GM12872 (cell line): ENCODE measurements at regions not wholly inside any gene's neighbourhood (a gene's known extent, or its start where the extent isn't known, plus 50 kb on each side); places are given as distances from the start of the nearest gene placed in this dataset.

ENCODE experiments used
- TF ChIP-seq, protein P1 (sequence below): IDR thresholded peaks from 3 replicates; pipeline ENCODE4 v1.5.1; 2011; ENCODE audit warnings: low read depth, mild to moderate bottlenecking, low read length, moderate library complexity; ENCODE audit not compliant: insufficient read depth

DNA sequence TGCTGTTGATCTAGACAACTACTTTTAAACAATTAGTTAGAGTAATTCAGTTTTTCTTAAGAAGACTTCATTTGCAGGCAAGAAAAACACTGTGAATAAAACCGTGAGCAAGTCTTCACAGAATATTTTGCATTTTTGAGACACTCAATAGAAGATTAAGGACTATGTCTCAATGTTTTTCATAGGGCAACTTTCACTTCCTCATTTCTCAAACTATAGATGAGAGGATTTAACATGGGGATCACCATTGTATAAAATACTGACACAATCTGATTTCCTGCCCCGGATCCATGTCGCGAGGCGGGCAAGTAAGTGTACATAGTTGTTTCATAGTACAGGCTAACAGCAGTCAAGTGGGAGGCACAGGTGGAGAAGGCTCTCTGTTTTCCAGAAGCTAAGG is 108.8 kb upstream of the IGSF1 start:
- TF ChIP-seq, protein P1, sequence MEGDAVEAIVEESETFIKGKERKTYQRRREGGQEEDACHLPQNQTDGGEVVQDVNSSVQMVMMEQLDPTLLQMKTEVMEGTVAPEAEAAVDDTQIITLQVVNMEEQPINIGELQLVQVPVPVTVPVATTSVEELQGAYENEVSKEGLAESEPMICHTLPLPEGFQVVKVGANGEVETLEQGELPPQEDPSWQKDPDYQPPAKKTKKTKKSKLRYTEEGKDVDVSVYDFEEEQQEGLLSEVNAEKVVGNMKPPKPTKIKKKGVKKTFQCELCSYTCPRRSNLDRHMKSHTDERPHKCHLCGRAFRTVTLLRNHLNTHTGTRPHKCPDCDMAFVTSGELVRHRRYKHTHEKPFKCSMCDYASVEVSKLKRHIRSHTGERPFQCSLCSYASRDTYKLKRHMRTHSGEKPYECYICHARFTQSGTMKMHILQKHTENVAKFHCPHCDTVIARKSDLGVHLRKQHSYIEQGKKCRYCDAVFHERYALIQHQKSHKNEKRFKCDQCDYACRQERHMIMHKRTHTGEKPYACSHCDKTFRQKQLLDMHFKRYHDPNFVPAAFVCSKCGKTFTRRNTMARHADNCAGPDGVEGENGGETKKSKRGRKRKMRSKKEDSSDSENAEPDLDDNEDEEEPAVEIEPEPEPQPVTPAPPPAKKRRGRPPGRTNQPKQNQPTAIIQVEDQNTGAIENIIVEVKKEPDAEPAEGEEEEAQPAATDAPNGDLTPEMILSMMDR, result no peak

DNA sequence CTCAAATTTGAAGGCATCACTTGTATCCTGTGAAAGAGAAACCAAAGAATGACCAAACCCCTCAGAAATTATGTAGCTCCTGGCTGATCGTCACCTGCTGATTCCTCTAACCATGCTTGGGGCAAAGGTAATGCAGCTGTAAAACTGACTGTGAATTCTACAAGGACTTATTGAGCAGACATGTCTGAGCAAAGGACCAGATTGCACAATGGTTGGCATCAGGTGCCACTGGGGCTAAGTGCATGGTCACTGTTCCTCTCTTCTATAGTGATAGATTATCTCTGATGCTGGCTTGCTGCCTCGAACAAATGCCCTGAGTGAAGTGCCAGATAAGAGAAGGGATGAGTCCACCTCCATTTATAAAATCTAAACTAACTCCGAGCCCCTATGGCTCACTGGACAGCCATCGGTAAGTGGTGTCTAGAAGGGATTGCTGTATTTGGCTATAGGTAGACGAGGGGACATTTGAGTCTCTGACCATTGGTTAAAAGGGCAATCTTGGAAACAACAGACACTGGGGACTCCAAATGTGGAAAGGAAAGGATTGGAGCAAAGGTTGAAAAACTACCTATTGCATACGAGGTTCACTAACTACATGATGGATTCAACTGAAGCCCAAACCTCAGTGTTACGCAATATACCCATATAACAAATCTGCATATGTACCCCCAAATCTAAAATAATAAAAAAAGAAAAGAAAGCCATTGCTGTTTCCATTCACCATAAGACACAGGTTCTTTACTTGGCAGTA is 110.7 kb upstream of the IGSF1 start:
- TF ChIP-seq, protein P1, result no peak

DNA sequence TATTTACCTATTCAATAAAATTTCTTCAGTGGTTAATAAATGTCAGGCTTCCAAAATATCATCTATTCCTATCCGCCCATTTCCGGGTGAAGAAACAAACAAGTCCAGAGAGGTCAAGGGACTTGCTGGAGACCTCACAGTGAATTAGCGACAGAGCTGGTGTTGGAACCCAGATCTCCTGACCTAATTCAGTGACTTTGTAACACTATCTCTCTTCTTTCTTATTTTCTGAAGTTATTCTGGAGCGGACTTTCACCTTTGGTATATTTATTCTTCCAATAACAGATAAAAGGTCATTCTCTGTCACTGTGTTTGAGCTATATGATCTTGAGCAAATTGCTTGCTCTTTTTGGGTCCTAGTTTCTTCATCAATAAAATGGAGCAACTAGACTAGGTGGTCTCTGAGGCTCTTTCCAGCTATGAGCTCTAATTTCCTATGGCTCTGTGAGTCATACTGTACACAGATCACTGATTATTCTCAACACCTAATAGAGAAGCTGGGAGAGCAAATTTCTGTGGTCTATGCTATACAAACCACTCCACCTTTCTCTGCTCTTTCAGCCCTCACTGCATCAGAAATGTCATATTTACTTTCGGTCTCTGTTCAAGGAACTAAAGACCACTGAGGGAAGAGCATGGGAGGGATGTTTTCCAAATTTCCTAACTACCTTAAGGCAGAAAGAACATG is 113.2 kb upstream of the IGSF1 start:
- TF ChIP-seq, protein P1, result no peak

DNA sequence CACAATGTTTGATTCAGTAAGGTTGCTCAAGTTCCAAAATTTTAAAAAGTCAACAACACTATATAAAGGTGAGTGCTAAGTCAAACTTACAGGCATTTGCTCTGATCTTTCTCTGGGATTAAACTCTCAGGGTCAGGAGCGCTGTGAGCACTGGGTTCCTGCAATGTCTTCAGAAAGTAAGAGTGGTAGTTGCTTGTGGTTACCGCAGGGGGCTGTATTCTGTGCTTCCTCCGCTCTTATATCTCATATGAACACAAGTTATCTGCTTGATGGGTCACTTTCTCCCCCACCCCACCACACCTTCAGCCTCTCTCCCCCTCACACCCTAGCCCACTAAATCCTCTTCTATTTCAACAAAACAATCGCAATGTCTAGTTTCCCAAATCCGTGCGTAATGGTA is 116.4 kb upstream of the IGSF1 start:
- TF ChIP-seq, protein P1, result peak; percentile 4; the same call in 1 of the 3 replicates

DNA sequence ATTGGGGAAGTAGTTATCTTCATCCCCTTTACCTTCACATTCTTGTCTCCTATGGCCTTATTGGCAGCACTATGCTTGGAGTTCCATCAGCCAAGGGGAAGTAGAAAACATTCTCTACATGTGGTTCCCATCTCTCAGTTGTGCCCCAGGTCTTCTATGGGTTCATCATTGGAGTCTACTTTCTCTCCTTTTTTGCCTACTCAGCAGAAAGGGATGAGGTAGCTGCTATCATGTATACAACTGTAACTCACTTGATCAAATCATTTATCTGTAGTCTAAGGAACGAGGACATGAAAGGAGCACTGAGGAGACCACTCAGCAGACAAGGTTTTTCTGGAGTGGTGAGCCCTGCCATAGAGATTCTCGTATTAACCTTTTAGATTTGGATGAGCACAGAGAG is 119.0 kb upstream of the OR13H1 start:
- TF ChIP-seq, protein P1, result no peak

DNA sequence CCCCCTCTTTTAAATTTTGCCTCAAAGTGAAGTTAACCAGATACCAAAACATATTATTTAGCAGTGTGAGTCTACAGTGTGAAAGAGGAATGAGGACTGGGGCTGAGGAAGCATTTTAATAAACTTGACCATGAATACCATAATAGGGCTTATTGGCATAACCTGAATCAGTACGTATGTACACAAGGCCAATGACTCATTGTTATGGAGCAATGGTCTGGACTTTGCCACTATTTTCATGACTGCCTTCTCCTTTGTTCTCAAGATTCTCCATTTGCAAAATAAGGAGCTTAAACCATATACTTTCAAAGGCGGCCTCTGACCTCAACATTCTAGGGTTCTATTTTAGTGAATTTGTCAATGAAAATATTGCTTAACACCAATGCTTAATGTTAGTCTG is 102.8 kb upstream of the OR13H1 start:
- TF ChIP-seq, protein P1, result no peak

DNA sequence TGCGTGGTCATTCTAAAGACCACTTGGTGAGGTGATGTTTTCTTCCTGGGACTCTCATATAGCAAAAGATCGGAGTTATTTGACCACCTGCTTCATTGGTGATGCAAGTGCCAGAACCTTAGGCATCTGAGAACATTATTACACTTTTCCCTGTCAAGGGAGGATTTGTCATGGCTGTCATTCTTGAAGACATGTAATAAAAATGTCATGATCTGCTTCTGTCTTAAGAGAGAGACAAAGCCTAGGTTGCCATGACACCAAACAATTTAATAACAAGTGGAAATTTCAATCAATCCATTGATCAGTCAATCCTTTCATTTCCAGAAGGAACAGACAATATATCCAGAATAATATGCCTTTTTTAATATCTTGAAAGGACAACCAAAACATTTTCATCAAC is 97.9 kb upstream of the OR13H1 start:
- TF ChIP-seq, protein P1, result no peak
